ENCODE measurements at regions not wholly inside any gene's neighbourhood (a gene's known extent, or its start where the extent isn't known, plus 50 kb on each side); places are given as distances from the start of the nearest gene placed in this dataset.
"Not testable (repeated sequence)": the region's sequence is repeated elsewhere in the genome, so short reads cannot be mapped to it uniquely, and the experiment has no call there.

GRCh38 chr7:24436131-24436920 is 136.9 kb upstream of the PALS2 start:
- DNase-seq = no peak

DNA sequence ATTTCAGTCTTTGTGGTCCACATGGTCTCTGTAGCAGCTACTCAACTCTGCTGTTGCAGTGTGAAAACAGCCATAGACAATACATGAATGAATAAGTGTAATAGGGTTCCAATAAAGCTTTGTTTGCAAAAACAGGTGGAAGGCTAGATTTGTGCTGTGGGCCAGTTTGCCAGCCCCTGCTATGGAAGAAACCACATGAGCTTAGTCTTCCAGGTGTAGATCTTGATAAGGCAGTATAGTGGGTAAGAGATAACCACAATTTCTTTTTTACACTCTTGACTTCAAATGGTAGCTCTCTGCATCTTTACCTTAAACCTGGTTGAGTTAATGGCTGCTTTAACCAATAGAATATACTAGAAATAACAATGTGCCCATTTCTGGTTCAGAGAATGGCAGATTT is 135.0 kb upstream of the PALS2 start:
- DNase-seq = no peak

DNA sequence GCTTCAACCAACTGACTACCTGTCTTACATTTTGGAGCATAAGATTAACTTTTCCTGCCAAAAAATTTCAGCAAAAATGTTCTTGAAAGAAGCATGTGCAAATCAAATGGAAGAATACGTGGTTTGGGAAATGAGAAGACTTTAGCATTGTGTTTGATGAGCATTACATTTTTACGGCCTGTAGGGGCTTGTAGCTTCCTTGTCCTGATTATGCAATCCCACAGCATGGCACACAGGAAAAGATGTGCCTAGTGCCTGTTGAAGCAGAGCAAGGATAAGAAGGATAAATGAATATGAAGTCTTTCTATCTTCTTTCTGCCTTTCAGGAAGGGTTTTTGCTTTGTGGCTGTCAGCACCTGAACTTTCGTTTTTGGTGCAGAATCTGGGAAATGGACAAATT is 134.1 kb upstream of the PALS2 start:
- not testable (repeated sequence) for DNase-seq

- DNase-seq = no peak
Observed at GRCh38 chr7:24440892-24441291, 132.4 kb upstream of the PALS2 start.

DNA sequence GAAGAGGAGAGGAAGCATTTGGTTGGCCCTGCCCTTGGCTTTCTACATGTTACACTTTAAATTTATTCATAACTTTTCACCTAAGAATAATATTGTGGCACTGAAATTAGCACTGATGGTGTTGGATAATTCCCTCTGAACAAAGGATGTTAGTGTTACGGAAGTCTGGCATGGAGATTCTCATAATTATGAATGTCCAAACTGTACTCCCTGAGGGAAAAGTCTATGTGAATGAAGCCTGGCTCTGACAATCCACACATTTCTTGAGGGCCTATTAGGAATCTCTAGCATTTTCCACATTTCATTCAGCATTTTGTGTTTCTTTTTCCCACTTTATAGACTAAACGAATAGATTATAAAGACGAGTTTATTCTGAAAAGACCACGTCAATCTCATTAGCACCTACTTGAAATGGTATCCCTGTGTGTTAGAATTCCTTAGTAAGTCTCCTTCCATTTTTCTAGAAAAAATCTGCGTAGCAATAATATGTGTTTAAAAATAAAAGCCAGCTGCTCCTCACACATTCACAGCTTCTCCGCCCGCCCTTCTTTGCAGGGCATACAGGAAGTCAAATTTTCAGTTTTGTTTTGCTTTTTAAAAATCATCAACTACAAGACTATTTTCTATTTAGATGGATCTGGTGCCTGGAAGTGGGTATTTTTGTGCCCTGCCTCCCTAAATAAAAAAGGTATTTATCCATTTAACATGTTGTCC is 131.8 kb upstream of the PALS2 start:
- no peak for DNase-seq

GRCh38 chr7:24442170-24442777 is 131.0 kb upstream of the PALS2 start:
- no peak for DNase-seq

DNA sequence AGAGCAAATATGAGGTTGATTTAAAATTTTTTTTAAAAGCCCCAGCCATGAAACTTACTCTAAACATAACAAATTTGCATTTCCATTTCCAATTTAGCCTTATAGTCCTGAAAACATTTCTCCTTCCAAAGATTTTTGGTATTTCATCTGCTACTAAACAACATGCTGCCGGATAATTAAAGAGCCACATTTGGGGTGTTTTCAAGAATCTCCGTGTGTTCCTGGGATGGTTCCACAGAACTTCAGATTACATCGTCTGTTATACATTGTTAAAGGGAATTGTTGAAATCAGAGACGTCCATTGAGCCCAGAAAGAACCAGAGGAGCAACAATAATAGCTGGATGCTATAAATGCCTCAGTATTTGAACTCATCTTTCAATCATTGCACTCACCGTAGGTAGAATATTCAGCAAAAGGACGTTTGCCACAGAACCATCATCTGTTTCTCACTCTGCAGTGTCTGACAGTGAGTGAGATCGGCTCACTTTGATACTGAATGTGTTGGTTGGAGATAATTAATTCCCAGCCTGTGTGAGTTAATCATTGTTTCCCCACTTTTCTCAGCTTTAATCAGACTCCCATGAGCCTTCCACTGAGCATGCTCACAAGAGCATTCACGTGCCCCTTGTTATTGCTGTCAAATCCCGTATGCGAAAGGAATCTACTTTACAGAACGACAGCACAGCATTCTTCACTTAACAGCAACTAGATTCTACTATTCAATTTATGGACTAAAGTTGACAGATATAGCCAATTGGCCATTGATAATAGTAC is 128.4 kb upstream of the PALS2 start:
- no peak for DNase-seq

DNA sequence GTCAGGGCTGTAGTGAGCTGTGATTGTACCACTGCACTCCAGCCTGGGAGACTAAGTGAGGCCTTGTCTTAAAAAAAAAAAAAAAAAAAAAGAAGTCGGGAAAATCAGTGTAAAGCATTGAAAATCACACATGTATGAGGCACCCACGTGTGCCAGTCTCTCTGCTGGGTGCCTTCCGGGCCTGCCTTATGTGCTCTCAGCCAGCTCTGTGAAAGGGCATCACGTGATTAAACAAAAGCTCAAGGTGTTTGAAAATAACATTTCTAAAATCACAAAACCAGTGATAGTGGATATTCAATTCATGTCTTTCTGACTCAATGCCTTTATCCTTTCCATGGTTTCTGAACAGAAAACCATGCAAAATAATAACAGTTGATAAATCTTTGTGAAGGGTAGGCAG is 125.2 kb upstream of the PALS2 start:
- DNase-seq = no peak

- DNase-seq = not testable (repeated sequence)
Observed at GRCh38 chr7:24449416-24449815, 123.8 kb upstream of the PALS2 start.

- DNase-seq = no peak
Observed at GRCh38 chr7:24455813-24456525, 117.3 kb upstream of the PALS2 start.

GRCh38 chr7:24456526-24457218 is 116.6 kb upstream of the PALS2 start:
- DNase-seq = peak; percentile 20

DNA sequence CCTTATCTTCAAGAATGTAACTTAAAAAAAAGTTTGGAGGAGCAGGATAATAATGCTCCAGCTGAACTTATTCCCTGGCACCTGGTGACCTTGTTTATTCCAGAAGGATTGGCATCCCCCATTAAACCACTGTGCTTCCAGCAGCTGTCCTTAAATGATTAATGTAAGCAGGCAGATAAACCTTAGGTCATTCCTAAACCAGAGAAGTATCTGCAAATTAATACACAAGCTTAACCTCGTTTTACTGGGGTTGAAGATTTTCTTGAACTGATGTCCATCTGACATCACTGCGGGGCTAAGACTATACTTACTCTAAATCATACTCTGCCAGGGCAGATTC is 116.1 kb upstream of the PALS2 start:
- DNase-seq = no peak

DNA sequence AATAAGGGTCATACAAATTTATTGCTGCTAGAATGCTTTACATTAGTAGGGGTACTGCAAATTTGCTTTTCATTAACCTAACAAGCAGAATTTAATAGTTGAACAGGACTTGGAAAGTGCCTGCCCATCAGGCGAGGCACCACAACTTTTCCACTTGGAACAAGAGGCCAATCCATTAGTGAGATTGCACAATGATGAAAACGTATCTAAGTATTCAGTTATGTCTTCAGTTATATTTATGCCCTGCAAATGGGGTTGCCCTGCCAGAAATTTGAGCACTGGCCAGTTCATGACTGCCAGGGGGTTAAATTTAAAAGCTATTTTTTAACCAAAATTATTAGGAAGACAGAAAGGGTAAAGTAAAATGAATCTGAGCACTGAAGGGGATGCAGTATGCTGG is 111.1 kb upstream of the PALS2 start:
- DNase-seq = no peak

DNA sequence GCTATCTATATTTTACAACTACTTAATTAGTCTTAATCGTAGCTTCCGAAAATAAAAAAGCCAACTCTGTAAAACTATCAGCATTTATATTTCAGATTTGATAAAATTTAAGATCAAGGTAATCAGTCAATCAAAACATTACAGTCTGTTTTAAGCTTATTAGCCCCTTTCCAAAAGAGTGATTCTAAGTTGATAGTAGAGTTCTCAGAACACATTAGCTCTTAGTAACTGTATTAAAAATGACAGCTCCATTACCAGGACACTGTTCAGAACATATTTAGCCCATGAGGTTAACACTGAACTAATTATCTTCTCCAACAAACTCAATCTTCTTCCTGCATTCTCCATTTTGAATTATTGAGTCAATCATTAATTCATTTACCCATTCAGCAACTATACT is 110.3 kb upstream of the PALS2 start:
- no peak for DNase-seq

- no peak for DNase-seq
Observed at GRCh38 chr7:24463474-24463873, 109.8 kb upstream of the PALS2 start.

DNA sequence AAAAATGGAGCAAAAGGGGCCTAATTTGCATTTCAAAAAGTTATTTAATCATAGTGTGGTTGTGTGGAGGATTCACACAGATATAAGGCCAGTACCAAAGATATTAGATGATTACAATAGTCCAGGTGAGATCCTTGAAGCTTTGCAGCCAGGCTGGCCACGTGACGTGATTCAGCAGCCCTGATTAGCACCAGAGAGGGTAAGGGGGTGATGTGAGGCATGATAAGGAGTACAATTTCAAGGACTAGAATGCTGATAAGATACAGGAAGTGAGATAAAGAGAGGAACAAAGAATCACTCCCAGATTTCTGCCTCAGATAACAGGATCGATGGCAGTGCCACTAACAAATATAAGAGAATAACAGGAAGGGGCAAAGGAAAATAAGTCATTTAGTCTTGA is 108.4 kb upstream of the PALS2 start:
- DNase-seq = no peak

DNA sequence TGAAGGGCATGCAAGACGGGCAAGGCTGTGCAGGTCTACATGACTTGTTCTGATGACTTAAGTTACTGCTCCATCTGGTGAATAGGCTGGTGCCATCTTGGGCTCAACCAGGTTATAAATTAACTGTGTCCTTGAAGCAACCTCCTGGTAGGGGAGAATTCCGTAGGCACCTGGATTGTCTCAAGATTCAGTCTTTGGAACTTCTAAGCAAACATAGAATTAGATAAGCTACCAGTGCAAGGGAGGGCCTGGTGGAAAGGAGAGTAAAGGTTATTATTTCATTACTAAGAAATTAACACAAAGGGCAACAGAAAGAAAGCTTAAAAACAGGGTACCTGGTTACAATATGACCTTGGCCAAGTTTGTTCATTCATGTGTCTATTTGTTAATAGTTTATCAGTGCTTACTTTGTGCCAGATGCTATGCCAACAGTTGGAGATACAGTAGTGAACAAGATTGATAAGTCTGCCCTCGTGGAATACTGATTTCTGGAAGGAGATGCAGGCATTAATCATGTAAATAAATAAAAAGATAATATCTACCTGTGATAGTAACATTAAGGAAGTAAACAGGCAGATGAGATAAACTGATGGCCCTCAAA is 107.0 kb upstream of the PALS2 start:
- DNase-seq = no peak

DNA sequence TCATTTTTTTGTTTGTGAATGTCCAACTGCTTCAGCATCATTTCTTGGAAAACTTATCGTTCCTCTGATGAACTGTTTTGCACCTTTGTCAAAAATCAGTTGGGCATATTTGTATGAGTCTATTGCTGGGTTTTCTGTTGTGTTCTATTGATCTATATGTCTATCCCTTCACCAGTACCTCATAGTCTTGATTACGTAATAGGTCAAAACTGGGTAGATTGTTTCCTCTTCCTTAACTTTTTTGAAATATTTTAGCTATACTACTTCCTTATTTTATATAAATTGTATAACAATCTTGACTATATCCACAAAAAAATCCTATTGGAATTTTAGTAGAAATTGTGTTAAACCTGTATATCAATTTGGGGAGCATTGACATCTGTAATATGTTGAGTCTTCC is 104.1 kb upstream of the PALS2 start:
- DNase-seq = no peak

GRCh38 chr7:24472093-24472492 is 101.2 kb upstream of the PALS2 start:
- no peak for DNase-seq

- no peak for DNase-seq
Observed at GRCh38 chr7:24475166-24475961, 97.9 kb upstream of the PALS2 start.

DNA sequence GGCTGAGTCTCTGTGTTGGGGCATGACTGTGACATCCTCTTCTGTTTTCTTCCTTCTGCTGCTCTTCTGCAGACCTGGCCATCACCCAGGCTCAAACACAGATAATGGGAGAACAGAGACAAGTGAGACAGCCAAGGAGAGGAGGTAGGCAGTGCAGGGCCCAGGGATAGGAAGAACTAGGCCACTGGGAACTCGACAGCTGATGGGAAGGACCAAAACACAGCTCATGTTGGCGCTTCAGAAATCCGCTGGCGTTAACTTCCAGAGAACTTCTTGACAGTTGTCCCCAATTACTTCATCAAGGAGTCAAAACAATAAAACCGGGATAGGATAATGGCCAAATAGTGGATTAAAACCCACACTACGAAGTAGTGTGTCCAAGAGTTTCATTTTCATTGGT is 97.0 kb upstream of the PALS2 start:
- no peak for DNase-seq
